GM21423 (cell line): ENCODE measurements at regions not wholly inside any gene's neighbourhood (a gene's known extent, or its start where the extent isn't known, plus 50 kb on each side); places are given as distances from the start of the nearest gene placed in this dataset.
"Not testable (repeated sequence)": the region's sequence is repeated elsewhere in the genome, so short reads cannot be mapped to it uniquely, and the experiment has no call there.

Source experiments
- ATAC-seq: cut with Tn5 transposase; IDR thresholded peaks from one replicate; pipeline ENCODE4 v1.9.1; 2021; ENCODE audit warnings: mild to moderate bottlenecking, moderate library complexity; ENCODE audit not compliant: unreplicated experiment

DNA sequence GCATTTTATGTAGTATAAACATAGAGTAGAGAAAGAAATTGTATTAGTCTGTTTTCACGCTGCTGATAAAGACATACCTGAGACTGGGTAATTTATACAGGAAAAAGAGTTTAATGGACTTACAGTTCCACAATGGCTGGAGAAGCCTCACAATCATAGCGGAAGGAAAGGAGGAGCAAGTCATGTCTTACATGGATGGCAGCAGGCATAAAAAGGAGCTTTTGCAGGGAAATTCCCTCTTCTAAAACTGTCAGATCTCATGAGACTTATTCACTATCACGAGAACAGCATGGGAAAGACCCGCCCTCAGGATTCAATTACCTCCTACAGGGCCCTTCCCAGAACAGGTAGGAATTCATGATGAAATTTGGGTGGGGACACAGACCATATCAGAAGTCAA, 98.1 kb downstream of the ARRDC3 start:
- ATAC-seq, result not testable (repeated sequence)

DNA sequence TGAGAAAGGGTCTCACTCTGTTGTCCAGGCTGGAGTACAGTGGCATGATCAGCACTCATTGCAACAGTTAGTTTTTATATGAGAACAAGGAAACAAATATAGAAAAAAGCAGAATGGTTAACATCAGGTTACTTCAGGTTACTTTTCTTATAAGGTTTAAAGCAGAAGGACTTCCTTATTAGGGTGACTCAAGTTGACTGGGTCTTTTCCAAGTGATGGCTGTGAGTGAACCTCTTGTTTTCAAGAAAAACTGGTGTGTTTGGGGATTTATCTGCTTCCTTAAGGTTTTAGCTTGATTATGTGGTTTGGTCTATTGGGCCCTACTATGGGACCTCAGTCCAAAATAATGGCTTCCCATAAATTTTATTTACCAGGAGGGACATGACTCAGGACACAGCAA, 99.2 kb downstream of the ARRDC3 start:
- no peak for ATAC-seq

DNA sequence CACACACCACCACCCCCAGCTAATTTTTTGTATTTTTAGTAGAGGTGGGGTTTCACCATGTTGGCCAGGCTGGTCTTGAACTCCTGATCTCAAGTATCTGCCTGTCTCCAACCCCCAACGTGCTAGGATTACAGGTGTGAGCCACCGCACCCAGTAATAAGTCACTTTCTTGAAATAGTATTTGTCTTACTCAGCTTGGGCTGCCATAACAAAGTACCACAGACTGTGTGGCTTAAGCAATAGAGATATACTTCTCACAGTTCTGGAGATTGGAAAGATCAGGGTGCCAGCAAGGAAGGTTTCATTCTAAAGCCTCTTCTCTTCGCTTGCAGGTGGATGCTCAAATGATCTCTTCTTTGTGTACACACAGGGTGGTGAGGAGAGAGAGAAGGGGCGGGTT, 99.8 kb downstream of the ARRDC3 start:
- ATAC-seq, result no peak

DNA sequence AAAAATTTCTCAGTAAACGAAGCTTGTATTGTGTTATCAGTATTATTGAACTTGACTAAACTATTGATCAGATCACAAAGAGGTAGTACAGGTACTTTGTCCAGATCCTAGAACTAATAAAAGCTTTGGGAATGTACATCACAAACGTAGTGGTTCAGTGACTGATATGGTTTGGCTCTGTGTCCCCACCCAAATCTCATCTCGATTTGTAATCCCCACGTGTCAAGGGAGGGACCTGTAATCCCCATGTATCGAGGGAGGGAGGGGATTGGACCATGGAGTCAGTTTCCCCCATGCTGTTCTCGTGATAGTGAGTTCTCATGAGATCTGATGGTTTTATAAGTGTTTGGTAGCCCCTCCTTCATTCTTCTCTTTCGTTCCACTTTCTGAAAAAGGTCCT, 100.9 kb downstream of the ARRDC3 start:
- ATAC-seq, result no peak

DNA sequence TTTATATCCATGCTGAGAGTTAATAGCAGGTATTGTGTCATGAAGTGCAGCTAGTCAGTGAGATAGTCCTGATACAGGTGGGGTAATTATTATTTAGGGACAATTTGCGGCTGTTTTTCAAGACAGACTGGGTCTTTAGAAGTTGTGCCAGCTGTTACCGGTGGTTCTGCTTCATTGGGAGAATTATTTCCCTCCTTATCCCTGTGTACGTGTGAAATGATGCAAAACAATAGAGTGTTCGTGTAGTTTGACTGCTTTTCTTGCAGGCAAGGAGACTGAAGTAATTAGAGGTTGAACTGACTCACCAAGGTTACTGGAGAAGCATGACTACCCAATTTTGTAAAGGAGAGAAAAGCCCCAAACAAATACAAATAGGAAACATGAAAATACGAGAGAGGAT, 101.7 kb downstream of the ARRDC3 start:
- ATAC-seq, result no peak

DNA sequence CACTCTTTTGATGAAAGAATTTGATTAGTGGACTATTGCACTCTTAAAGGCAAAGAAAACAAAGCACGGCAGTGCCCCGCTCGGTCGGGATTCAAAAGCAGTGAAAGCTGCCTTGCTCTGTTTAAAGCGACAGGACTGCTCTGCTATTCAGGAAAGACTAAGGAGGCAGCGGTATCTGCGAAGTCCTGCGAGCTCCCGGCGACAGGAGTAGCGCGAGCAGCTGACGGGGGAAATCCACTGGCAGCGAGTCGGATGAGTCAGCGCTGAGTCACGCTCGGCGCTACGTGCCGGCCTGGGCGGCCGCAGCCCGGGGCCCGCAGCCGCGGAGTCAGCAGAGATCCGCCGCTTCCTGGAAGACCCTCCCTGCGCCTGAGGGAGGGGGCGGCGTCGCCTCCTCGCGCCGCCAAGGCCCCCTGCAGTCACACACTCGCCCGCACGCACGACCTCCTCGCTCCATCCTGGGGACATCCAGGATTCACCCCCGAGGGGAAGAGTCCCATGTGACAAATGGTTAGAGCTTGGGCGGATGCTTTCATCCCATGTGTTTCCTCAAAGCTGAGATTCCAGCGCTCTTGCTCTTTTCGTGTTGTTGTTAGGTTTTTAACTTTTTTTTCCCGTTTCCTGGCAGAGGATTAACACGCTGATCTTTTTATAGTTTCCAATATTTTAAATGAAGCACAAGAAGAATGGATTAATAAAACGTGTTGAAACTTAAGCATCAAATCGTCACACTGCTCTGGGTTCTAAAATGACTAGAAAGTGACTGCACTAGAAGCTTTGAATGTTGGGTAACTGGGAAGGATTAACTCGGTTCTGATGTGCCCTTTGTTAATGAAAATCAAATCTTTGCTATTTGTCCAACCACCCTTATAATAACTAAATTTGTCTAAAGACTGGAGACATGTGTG, 102.5 kb downstream of the ARRDC3 start:
- peak; percentile 97 for ATAC-seq

DNA sequence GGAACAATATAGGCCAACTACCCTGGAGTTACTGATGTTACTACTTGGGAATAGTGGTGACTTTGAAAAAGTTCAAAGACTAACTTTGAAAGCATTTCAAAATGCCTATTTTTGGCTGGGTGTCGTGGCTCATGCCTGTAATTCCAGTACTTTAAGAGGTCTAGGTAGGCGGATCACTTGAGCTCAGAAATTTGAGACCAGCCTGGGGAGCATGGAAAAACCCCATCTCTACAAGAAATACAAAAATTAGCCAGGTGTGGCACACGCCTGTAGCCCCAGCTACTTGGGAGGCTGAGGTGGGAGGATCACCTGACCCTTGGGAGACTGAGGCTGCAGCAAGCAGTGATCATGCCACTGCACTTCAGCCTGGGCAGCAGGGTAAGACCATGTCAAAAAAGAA, 105.3 kb downstream of the ARRDC3 start:
- ATAC-seq, result no peak

DNA sequence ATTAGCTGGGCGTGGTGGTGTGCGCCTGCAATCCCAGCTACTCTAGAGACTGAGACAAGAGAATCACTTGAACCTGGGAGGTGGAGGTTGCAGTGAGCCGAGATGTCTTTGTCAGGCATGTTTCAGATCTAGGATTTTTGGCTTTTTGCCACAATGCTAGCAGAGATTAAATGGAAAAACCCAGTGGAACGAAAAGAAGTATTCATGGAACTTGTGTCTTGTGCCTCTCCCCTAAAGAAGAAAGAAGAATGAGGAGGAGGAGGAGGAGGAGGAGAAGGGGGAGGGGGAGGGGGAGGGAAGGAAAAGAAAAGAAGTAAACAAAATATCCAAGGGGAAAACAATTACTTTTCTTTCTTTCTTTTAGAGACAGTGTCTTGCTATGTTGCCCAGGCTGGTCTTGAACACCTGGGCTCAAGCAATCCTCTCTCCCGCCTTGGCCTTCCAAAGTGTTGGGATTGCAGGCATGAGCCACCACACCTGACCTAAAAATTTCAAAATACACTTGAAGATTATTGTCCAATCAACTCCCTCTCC, 106.0 kb downstream of the ARRDC3 start:
- ATAC-seq, result no peak

DNA sequence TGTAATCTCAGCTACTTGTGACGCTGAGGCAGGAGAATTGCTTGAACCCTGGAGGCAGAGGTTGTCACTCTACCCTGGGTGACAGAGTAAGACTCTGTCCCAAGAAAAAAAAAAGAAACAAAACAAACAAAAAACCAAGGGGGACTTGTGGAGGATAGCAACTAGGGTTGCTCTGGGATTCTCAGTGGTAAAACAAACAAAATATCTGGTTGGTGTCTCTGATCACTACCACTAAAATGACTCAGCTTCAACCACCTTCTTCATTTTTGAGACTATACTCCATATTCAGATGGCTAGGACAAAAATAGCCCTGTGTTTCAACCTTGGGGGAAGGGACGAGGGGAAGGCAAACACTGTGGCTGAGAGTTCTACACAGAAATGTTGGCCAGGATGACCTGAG, 110.3 kb downstream of the ARRDC3 start:
- peak; percentile 93 for ATAC-seq

DNA sequence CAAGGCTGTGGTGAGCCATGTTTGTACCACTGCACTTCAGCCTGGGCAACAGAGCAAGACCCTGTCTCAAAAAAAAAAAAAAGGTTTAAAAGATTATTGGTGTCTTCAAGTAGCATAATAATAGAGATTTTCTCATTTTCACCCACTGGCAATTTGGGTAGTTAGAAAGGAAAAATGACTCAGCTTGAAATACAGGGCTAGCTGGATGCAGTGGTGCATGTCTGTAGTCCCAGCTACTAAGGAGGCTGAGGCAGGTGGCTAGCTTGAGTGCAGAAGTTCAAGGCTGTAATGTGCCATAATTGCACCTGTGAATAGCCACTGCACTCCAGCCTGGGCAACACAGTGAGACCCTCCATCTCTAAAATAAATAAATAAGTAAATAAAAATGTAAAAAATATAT, 111.1 kb downstream of the ARRDC3 start:
- peak; percentile 59 for ATAC-seq

DNA sequence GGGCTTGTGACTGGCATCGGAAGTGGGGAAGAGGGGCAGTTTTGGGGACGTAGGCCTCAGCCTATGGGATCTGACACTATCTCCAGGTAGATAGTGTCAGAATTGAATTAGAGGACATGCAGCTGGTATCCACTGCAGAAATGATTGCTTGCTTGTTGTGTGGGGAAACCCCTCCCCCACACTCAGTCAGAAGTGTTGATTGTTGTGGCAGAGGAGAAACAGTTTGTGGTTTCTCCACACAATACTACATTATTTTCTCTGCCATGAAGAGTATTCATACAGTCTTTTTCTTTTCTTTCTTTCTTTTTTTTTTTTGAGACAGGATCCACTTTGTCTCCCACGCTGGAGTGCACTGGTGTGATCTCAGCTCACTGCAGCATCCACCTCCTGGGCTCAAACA, 113.9 kb downstream of the ARRDC3 start:
- ATAC-seq, result no peak

DNA sequence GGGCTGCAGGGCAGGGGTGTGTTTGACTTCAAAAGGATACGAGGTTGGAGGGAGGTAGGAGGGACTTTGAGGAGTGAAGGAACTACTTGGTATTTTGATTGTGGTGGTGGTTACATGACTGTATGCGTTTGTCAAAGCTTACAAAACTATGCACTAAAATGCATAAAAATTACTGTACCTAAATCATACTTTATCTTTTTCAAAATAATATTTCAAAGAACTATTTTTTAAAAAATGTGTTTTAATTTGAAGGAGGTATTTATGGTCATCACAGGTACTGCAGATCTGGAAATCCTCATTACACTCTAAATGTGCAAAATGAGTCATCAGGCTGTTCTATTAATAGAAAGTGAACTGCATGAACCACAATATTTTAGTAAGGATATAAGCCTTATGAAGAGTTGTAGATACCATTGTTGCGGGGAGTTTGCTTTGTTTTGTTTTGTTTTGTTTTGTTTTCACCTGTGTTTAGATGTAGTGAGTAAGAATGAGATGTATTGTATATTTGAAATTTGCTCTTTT, 116.9 kb downstream of the ARRDC3 start:
- peak; percentile 63 for ATAC-seq

DNA sequence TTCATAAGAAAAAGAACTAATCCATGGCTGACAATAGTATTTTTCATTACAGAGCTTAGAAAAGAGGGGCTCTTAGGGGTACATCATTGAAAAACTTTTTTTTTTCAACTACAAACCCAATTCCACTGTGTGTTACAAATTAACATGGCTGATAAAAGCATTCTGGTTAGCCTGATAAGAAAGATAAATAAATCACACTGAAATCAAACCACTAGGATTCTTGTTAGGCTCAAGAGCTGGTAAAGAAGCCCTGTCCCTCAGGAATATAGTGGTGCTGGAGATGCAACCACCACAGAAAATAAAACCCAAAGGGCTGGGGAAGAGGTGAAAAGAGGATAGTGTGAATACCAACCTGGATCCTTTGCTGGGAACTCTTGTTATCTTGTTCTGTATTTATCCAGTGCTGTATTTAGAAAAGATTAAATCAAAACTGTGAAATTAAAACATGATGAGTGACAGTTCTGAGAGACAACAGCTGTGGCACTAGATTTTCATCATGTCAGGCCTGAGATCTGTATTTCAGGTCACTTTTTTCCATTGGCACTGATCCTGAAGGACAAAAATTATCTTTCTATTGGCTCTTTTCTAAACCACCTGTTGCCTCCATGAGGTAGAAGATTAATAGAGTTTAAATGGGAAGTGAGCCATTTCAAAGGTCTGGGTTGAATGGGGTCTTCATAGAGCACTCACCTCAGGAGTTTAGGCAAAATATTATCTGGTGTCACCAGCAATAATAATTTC, 118.6 kb downstream of the ARRDC3 start:
- ATAC-seq, result no peak

DNA sequence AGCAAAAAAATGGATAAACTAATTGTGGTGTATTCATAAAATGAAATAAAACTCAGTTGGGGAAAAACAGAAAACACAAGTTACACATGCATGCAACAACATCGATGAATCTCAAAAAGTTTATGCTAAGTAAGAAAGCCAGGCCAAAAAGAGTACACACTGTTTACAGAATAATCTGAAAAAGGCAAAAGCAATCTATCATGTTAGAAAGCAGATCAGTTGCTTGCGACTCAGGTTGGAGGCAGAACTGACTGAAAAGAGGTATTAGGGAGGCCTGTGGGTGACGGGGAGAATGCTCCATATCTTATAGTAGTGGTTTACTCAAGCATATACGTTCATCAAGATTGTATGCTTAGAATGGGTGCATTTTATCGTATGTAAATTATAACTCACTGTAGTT, 119.2 kb downstream of the ARRDC3 start:
- ATAC-seq, result no peak

DNA sequence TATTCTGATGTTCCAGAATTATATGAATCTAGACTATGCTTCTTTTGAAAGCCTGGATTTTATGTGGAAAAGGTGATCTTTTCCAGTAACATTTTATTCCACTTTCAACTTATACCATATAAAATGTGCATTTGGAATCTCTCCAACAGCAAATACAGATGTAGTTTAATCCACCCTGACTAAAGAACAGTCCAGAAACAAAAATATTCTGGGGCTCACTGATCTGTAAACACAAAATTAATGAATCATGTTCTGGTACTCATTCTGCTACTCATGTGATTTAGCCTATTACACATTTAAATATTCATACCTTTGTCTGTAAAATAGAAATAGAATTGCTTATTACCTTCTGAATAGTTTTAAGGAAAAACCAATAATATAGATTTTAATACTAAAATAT, 125.8 kb downstream of the ARRDC3 start:
- ATAC-seq, result no peak

DNA sequence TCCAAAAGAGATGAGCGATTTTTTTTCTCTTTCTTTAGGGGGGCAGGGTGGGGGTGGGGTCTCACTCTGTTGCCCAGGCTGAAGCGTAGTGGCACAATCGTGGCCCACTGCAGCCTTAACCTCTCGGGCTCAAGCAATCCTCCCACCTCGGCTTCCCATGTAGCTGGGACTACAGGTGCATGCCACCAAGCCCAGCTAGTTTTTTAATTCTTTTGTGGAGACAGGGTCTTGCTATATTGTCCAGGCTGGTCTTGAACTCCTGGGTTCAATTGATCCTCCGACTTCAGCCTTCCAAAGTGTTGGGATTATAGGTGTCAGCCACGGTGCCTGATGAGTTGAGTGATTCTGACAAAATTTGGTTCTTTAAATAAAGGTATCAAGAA, 127.0 kb downstream of the ARRDC3 start:
- ATAC-seq, result no peak

DNA sequence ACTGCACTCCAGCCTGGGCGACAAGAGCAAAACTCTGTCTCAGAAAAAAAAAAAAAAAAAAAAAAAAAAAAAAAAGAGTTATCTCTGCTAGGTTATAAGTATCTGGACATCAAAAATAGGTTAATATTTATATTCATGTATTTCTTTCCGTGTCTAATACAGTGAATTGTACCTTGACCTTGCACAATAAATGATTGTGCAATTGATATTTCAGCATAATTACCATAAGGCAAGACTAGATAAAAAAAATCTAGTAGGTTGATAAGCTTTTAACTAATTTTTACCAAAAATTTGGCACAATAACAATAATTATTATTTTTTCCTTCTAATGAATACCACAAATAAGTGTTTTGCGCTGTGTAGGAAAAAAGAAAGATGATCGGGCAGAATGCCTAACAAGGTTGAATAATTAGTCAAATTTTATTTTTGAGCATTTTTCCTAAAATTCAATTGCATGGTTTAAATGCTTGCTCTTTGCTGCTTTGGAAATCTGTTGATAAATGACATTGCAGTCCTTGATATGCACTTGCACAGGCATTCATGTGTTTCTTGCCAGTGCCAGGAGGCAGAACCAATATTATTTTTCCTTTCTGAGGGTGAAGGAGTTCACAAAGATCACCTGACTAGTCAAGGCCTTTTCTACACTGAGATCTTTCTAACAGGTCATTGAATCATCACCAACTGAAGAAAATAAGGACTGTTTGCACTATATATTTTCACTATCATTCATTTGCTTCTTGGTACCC, 127.5 kb downstream of the ARRDC3 start:
- ATAC-seq, result no peak

DNA sequence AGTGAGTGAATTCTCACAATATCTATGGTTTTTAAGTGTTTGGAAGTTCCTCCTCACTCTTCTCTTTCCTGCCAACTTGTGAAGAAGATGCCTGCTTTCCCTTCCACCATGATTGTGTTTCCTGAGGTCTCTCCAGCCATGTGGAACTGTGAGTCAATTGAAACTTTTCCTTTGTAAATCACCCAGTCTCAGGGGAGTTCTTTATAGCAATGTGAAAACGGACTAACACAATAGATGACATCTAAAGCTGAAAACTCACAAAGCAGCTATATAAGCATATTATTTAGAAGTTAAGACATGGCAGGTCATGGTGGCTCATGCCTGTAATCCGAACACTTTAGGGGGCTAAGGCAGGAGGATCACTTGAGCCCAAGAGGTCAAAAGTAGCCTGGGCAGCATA, 130.2 kb downstream of the ARRDC3 start:
- no peak for ATAC-seq

DNA sequence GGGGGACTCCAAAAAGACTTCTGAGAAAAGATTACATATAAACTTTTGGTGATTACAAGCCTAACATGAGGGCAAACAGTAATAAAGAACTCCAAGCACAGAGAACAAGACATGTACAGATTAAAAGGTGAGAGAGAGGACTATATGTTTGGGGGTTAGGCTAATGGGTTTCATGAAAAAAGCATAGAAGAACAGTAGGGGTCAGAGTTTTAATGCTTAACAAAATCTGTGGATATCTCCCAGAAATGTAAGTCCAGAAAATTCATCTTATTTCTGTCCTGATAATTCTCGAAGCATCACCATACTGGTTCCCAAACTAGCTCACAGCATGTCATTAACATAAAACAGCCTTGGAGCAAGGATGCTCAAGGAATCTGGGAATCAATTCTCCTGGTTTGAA, 137.2 kb downstream of the ARRDC3 start:
- ATAC-seq, result no peak

DNA sequence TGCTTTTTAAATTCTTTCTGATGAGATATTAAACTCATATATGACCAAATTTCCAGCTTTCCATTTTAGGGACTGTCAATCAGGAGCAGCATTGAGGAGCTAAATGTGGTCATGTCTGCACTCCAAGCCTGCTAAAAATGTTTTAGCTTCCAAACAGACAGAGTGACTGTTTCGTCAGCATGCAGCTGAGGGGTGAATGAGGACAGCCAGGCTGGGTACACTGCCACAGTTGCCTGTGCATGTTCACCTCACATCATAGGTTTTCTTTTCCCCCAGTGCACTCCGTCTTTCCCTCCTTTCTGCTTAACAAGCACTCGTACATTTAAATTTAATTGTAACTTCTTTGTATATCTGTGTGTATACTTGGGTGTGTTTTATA, 138.1 kb downstream of the ARRDC3 start:
- ATAC-seq, result no peak

DNA sequence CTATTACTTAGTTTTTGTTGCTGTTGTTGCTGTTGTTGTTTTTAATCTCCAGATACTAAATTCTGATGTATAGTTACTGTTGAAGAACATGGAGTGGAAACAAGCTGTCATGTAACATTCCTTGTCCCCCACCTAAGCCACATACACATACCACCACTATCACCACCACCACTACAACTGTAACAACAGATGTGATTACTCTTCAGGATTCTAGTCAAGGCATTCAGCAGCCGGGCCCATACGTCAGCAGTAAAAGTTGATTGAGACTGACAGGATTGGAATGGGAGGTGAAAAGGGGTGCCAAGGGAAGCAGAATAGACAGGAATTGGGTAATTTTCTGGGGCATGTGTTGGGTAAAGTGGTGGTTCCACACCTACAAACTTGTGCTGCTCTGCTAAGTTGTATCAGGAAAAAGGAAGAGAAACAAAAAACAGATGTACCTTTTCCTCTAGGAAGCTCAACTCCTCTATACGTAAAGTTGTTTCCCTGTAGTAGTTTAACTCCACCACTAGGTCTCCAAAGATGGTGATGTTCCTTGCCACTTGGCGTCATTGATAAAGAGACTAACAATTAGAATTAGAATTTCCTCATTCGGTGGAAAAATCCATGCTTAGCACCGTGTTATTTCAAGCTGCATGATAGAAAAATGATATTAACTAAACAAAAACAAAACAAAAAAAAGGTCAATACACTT, 138.6 kb downstream of the ARRDC3 start:
- no peak for ATAC-seq
